Cardiac fibroblast (primary cell): ENCODE measurements at regions not wholly inside any gene's neighbourhood (a gene's known extent, or its start where the extent isn't known, plus 50 kb on each side); places are given as distances from the start of the nearest gene placed in this dataset.

ENCODE experiments used
- DNase-seq, 2 donors: peaks; one replicate each; pipeline versions ENCODE4 v3.0.0 to v3.0.0-alpha.2; 2010; ENCODE audit warnings: low read depth in 2 of 2
- H3K4me3 ChIP-seq, 2 donors: replicated peaks in 1 of 2; 1 replicate in 1 of 2; 2 replicates in 1 of 2; pipeline ENCODE4 v1.5.1; 2011; ENCODE audit warnings: low read depth in 2 of 2, low read length in 2 of 2, mild to moderate bottlenecking in 2 of 2, moderate library complexity in 1 of 2
- CTCF ChIP-seq: IDR thresholded peaks from one replicate; pipeline ENCODE4 v1.5.1; 2011; ENCODE audit warnings: low read depth, mild to moderate bottlenecking, low read length, inconsistent platforms

DNA sequence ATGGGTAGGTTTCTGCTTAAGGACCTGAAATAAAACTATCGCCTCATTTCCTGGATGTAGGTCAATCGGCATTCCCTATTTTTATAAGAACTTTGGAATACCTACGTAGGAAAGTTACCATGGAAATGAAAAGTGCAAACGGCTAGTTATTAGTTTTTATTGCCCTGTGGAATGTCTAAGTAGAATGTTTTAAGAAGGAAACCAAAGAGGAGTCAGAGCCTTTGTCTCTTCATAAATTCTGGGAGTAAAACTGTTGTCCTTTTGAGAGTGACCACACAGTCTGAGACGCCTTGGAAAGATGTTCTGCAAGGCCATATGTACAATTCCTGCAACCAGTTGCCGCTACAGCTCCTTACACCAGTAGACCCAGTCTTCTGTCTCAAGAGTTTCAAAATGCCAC is 176.0 kb upstream of the SEL1L start:
- TF ChIP-seq CTCF, result no peak
- no peak overlapping the region for H3K4me3 ChIP-seq
- no peak for DNase-seq

- no peak overlapping the region for H3K4me3 ChIP-seq
- peak; percentile 29 to 42 for DNase-seq
- peak; percentile 35 for TF ChIP-seq CTCF
These were observed 176.7 kb upstream of the SEL1L start for GRCh38 chr14:81710232-81710845.

GRCh38 chr14:81715731-81716130 is 182.1 kb upstream of the SEL1L start:
- no peak for DNase-seq
- TF ChIP-seq CTCF, result no peak
- no peak overlapping the region for H3K4me3 ChIP-seq

GRCh38 chr14:81716953-81717352 is 183.3 kb upstream of the SEL1L start:
- TF ChIP-seq CTCF, result no peak
- DNase-seq, result no peak
- H3K4me3 ChIP-seq, result no peak overlapping the region

DNA sequence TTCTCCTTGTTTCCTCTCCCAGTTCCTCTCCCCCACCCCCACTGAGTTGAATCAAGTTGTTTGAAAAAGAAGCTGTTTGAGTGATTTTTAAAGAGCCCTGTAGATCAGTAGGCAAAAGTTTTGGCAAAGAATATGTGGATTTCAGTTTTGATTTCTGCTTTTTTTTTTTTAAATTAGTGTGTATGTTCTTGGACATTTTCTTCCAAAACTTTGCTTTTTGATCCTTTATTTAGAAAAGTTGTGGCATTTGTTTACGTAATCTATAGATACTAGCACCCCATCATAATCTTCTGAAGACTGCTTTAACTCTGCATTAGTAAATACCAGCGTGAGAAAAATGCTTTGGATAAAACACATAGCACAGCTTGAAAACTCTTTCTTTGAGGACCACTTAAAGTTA is 190.3 kb upstream of the SEL1L start:
- H3K4me3 ChIP-seq, result no peak overlapping the region
- no peak for DNase-seq
- no peak for TF ChIP-seq CTCF

DNA sequence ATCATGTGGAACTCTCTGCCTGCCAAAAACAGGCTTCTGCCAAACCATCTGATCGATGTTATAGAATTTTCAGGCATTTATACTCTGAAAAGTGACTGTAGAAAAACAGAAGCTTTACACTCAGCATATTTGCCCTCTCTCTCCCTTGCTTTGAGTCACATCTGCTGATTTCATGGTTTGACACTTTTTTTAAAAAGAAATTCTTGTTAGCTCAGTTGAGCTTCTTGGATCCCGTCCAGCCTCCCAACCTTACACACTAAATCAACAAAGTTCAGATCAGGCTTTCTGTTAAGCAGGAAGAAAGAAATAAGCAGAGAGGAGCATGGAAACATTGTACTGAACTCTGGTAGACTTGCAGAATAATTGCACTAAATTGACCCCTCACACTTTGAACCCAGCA is 193.6 kb upstream of the SEL1L start:
- no peak for DNase-seq
- no peak for TF ChIP-seq CTCF
- H3K4me3 ChIP-seq, result no peak overlapping the region

DNA sequence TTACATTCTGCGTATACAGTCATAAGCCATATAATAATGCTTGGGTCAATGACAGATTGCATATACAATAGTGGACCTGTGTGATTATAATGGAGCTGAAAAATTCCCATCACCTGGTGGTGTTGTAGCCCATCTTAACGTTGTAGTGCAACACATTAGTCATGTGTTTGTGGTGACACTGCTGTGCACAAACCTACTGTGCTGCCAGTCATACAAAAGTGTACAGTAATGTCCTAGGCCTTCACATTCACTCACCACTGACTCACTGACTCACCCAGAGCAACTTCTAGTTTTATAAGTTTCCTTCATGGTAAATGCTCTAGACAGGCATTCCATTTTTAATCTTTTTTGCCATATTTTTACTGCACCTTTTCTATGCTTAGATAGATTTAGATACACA is 194.8 kb upstream of the SEL1L start:
- DNase-seq, result no peak

More for the DNA sequence above, 194.8 kb upstream of the SEL1L start:
- TF ChIP-seq CTCF, result no peak
- H3K4me3 ChIP-seq, result no peak overlapping the region
